ENCODE measurements at regions not wholly inside any gene's neighbourhood (a gene's known extent, or its start where the extent isn't known, plus 50 kb on each side); places are given as distances from the start of the nearest gene placed in this dataset.

DNA sequence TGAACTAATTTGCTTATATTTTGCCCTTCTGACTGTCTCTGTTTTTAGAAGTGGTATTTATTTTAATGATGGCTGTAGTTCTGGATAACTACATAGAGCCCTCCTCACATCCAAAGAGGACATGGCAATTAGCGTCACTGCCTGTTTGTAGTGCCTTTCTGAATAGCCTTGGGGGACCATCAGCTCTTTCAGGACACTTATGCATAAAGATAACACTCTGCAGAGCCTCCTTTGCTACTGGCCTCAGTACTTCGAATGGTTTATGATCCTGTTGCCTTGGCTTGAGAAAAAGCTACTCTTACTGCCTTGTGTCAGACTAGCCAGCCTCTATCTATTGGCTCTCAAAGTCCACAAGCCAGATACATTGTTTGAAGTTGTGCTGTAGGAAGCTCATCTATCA lies 105.4 kb upstream of the SPRED1 start:
- no peak for DNase-seq (ENCODE audit: low read depth)
- no peak overlapping the region for H3K4me3 ChIP-seq (ENCODE audit: low read depth, low read length)
- TF ChIP-seq, protein P1, sequence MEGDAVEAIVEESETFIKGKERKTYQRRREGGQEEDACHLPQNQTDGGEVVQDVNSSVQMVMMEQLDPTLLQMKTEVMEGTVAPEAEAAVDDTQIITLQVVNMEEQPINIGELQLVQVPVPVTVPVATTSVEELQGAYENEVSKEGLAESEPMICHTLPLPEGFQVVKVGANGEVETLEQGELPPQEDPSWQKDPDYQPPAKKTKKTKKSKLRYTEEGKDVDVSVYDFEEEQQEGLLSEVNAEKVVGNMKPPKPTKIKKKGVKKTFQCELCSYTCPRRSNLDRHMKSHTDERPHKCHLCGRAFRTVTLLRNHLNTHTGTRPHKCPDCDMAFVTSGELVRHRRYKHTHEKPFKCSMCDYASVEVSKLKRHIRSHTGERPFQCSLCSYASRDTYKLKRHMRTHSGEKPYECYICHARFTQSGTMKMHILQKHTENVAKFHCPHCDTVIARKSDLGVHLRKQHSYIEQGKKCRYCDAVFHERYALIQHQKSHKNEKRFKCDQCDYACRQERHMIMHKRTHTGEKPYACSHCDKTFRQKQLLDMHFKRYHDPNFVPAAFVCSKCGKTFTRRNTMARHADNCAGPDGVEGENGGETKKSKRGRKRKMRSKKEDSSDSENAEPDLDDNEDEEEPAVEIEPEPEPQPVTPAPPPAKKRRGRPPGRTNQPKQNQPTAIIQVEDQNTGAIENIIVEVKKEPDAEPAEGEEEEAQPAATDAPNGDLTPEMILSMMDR (IDR thresholded peaks at IDR 0.05; ENCODE audit: low read depth, low read length, missing control alignments) = no peak

DNA sequence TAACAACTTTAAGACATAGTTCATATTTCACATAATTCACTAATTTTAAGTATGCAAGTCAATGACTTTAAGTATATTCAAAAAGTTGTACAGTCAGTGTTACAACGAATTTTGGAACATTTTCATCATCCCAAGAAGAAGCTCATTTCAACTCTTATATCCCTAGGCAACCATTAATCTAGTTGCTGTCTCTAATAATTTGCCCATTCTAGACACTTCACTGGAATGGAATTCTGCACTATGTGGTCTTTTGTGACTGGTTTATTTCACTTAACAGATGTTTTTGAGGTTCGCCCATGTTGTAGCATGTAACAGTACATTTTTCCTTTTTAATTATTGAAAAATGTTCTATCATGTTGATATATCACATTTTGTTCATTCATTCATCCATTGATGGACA lies 104.2 kb upstream of the SPRED1 start:
- H3K4me3 ChIP-seq (ENCODE audit: low read depth, low read length) = no peak overlapping the region
- no peak for DNase-seq (ENCODE audit: low read depth)
- TF ChIP-seq, protein P1 (IDR thresholded peaks at IDR 0.05; ENCODE audit: low read depth, low read length, missing control alignments) = no peak

DNA sequence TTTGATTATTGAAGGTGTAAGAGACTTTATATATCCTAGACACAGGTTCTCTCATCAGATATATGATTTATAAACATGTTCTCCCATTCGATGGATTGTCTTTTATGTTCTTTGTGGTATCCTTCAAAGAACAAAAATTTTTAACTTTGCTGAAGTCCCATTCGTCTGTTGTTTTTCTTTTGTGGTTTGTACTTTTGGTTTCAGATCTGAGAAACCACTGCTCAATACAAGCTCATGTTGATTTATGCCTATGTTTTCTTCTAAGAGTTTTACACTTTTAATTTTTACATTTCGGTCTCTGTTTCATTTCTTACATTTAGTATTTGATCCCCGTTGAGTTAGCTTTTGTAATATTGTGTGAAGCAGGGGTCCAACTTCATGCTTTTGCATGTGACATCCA lies 103.3 kb upstream of the SPRED1 start:
- TF ChIP-seq, protein P1 (IDR thresholded peaks at IDR 0.05; ENCODE audit: low read depth, low read length, missing control alignments) = no peak
- no peak overlapping the region for H3K4me3 ChIP-seq (ENCODE audit: low read depth, low read length)
- no peak for DNase-seq (ENCODE audit: low read depth)

DNA sequence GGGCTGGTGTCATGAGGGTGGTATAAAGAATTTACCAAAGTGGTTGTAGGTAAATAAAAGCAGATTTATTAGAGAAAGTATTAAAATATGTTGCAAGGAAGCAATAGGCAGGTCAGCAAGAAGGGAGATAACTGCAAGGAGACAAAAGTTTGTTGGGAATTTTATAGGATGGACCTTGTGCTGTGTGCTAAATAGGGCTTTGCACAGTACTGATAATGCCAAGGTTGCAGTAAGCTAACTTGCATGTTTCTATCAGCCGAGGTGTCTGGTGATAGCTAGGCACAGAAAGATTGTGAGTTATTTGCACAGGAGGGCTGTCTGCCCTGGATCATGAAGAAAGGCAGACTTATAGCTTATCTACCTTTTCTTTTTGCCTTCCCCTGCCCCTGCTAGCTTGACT lies 102.5 kb upstream of the SPRED1 start:
- TF ChIP-seq, protein P1 (IDR thresholded peaks at IDR 0.05; ENCODE audit: low read depth, low read length, missing control alignments) = no peak
- H3K4me3 ChIP-seq (ENCODE audit: low read depth, low read length) = no peak overlapping the region
- DNase-seq (ENCODE audit: low read depth) = no peak

DNA sequence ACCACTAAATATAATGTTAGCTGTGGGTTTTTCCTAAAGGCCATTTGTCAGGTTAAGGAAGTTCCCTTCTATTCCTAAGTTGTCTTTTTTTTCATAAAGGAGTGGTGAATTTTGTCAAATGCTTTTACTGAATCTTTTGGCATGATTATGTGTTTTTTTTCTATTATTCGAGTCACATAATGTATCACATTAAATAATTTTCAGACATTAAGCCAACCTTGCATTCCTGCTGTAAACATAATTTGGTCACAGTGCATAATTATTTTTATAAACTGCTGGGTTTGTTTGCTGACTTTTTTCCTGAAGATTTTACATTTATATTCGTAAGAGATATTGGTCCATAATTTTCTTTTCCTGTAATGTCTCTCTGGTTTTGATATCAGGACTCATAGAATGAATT lies 101.8 kb upstream of the SPRED1 start:
- TF ChIP-seq, protein P1 (IDR thresholded peaks at IDR 0.05; ENCODE audit: low read depth, low read length, missing control alignments) = no peak
- DNase-seq (ENCODE audit: low read depth) = no peak
- no peak overlapping the region for H3K4me3 ChIP-seq (ENCODE audit: low read depth, low read length)

DNA sequence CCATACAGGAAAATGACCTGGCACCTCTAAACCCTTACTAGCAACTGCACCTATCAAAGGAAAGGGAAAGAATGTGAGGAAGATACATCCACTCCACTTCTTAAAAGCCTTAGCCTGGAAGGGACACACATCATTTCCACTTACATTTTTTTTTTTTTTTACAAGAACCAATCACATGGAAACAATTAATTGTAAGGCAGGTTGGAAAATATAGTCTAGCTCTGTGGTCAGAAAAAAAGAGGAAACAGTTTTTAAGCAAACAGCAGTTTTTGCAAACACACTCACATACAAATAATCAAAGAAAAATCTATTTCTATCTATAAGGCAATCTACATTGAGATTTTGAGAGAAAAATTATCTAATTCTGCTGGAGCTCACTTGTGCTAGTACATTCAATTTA lies 98.9 kb upstream of the SPRED1 start:
- H3K4me3 ChIP-seq (ENCODE audit: low read depth, low read length) = no peak overlapping the region
- TF ChIP-seq, protein P1 (IDR thresholded peaks at IDR 0.05; ENCODE audit: low read depth, low read length, missing control alignments) = no peak
- no peak for DNase-seq (ENCODE audit: low read depth)

DNA sequence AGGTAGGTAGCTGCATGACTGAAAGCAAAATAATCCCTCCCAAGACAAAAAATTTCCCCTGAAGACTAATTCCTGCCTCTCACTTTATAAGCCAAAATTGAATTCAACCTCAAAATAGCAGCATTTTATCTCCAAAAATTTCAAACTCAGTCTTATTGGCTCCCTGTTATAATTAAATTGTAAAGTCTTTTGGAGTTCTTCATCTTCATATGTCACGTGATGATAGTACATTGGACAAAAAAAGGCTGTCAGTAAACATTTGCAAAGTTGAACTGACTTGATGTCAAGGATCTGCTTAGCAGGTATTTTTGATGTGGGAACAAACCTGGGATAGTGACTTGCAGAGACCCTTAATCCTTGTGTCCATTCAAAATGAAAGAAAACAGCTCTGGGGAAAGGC lies 98.4 kb upstream of the SPRED1 start:
- no peak for DNase-seq (ENCODE audit: low read depth)
- TF ChIP-seq, protein P1 (IDR thresholded peaks at IDR 0.05; ENCODE audit: low read depth, low read length, missing control alignments) = no peak
- no peak overlapping the region for H3K4me3 ChIP-seq (ENCODE audit: low read depth, low read length)
